ENCODE measurements at regions not wholly inside any gene's neighbourhood (a gene's known extent, or its start where the extent isn't known, plus 50 kb on each side); places are given as distances from the start of the nearest gene placed in this dataset.

DNA sequence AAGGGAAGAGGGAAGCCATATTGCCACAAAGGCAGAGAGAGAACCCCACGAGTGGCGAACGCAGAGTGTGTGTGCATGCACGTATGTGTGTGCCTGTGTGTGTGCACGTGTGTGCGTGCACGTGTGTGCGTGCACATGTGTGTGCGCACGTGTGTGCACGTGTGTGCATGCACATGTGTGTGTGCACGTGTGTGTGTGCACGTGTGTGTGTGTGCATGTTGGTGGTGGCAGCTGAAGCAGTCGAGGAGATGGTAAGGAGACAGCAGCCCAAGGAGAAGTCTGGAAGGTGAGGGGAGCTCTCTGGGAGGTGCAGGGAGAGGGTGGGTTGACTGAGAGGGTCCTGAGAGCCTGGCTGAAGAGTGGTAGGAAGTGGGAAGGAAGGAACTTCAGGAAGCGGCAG, 94.1 kb upstream of the NECTIN1 start:
- peaks cover 22% of the 10 kb centered on the region for H3K27me3 Mint-ChIP-seq
- TF ChIP-seq CTCF (IDR thresholded peaks at IDR 0.05; ENCODE audit: unreplicated experiment) = no peak
- DNase-seq (ENCODE audit: low spot score, unreplicated experiment) = no peak
- H3K9me3 Mint-ChIP-seq (ENCODE audit: low read depth) = peaks cover 6% of the 10 kb centered on the region
- H3K4me1 Mint-ChIP-seq (ENCODE audit: low read depth) = no peaks in the 10 kb centered on the region
- H3K36me3 Mint-ChIP-seq (ENCODE audit: insufficient read depth) = no peaks in the 10 kb centered on the region
- no peak overlapping the region for H3K4me3 Mint-ChIP-seq (ENCODE audit: low read depth)
- H3K27ac Mint-ChIP-seq = peak overlapping the region; percentile 33

- Mint-ChIP-seq H3K4me3 (ENCODE audit: low read depth) (no peak overlapping the region), H3K36me3 (ENCODE audit: insufficient read depth) (no peaks in the 10 kb centered on the region), H3K27me3 (peaks cover 10% of the 10 kb centered on the region), H3K4me1 (ENCODE audit: low read depth) (no peaks in the 10 kb centered on the region), H3K27ac (no peak overlapping the region), H3K9me3 (ENCODE audit: low read depth) (peaks cover 4% of the 10 kb centered on the region)
- DNase-seq (ENCODE audit: low spot score, unreplicated experiment) = no peak
- no peak for TF ChIP-seq CTCF (IDR thresholded peaks at IDR 0.05; ENCODE audit: unreplicated experiment)
These were observed 87.7 kb upstream of the NECTIN1 start for GRCh38 chr11:119816660-119817059.

DNA sequence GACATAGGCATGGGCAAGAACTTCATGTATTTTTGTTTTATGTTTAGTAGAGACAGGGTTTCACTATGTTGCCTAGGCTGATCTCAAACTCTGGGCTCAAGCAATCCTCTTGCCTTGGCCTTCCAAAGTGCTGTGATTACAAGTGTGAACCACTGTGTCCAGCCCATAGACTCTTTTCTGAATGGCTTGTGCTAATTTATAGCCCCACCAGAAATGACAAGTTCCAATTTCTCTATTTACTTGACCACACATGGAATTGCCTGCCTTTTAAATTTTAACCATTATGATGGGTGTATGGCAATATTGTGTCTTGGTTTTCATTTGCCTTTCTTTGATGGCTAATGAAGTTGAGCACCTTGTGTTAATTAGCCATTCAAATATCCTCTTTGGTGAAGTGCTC, 85.8 kb upstream of the NECTIN1 start:
- TF ChIP-seq CTCF (IDR thresholded peaks at IDR 0.05; ENCODE audit: unreplicated experiment) = no peak
- no peak overlapping the region for H3K27ac Mint-ChIP-seq
- DNase-seq (ENCODE audit: low spot score, unreplicated experiment) = no peak
- H3K9me3 Mint-ChIP-seq (ENCODE audit: low read depth) = peaks cover 4% of the 10 kb centered on the region
- H3K4me3 Mint-ChIP-seq (ENCODE audit: low read depth) = no peak overlapping the region
- H3K4me1 Mint-ChIP-seq (ENCODE audit: low read depth) = no peaks in the 10 kb centered on the region
- no peaks in the 10 kb centered on the region for H3K36me3 Mint-ChIP-seq (ENCODE audit: insufficient read depth)
- peaks cover 19% of the 10 kb centered on the region for H3K27me3 Mint-ChIP-seq

DNA sequence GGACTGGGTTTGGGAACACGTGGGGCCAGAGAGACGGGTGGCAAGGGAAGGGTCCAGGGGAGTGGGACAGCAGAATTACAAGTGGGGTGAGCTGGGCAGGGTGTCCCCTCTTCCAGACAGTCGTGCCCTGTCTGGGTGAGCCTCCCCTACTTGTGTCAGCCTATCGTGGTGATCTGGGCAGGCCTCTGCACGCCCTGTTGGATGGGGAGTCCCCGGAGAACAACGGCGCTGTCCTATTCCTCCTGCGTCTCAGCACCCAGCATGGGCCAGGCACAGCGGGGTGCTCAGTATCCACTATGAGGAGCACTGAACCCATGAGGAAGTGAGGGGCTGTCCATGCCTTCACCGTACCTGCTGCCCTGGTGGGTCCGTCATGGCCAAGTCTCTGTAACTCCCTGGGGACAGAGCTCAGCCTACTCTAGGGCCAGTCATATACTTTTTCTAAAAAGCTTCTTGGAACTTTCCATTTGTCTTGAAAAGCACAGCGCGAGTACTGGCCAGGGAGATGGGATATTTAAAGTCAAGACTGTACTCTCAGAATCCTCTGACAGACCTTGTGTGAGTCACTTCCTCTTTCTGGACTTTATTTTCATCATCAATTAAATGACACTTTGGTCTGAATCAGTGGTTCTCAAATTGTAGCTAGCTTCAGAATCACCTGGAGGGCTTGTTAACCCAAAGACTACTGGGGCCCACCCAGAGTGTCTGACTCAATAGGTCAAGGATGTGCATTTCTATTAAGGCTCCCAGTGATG, 81.7 kb upstream of the NECTIN1 start:
- TF ChIP-seq CTCF (IDR thresholded peaks at IDR 0.05; ENCODE audit: unreplicated experiment) = no peak
- DNase-seq (ENCODE audit: low spot score, unreplicated experiment) = no peak
- Mint-ChIP-seq H3K36me3 (ENCODE audit: insufficient read depth) (no peaks in the 10 kb centered on the region), H3K27me3 (peaks cover 36% of the 10 kb centered on the region), H3K9me3 (ENCODE audit: low read depth) (peaks cover 4% of the 10 kb centered on the region), H3K27ac (no peak overlapping the region), H3K4me3 (ENCODE audit: low read depth) (no peak overlapping the region), H3K4me1 (ENCODE audit: low read depth) (no peaks in the 10 kb centered on the region)

DNA sequence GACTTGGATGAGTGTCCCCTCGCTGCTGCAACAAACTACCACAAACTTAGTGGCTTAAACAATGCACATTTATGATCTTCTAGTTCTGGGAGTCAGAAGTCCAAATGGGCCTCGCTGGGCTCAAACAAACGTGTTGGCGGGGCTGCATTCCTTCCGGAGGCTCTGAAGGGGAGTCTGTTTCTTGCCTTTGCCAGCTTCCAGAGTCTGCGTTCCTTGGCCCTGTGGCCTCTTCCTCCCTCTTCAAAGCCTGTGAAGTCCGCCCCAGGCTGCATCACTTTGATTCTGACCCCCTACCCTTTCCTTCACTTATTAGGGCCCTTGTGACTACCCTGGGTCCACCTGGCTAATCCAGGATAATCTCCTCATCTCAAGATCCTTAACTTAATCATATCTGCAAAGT, 80.3 kb upstream of the NECTIN1 start:
- no peak for DNase-seq (ENCODE audit: low spot score, unreplicated experiment)
- Mint-ChIP-seq H3K4me1 (ENCODE audit: low read depth) (no peaks in the 10 kb centered on the region), H3K9me3 (ENCODE audit: low read depth) (peaks cover 4% of the 10 kb centered on the region), H3K27me3 (peaks cover 40% of the 10 kb centered on the region), H3K4me3 (ENCODE audit: low read depth) (no peak overlapping the region), H3K27ac (no peak overlapping the region), H3K36me3 (ENCODE audit: insufficient read depth) (no peaks in the 10 kb centered on the region)
- no peak for TF ChIP-seq CTCF (IDR thresholded peaks at IDR 0.05; ENCODE audit: unreplicated experiment)
